GM12878 (cell line): ENCODE measurements at regions not wholly inside any gene's neighbourhood (a gene's known extent, or its start where the extent isn't known, plus 50 kb on each side); places are given as distances from the start of the nearest gene placed in this dataset.

Experiments
- ATAC-seq: fragments of 200-7000 bp; cut with Tn5 transposase; 3 replicates; pipeline ENCODE4 v1.9.1; 2020; ENCODE audit warnings: mild to moderate bottlenecking, moderate library complexity
- BruUV-seq: library from RNA; stranded (reverse); fragments of 400-500 nt; replicated peaks from 2 replicates; lab custom pipeline; 2021; lab: Mats Ljungman, UMichigan
- CTCF ChIA-PET: fragments of 300-600 bp; sonication (Branson Sonifier 250); formaldehyde crosslinking; extraction: SDS; loops from one replicate; lab custom pipeline; 2021; ENCODE audit warnings: inconsistent platforms; lab: Yijun Ruan, JAX
- POLR2A ChIA-PET: fragments of 350-600 bp; formaldehyde crosslinking; extraction: SDS; loops from one replicate; lab custom pipeline; 2021; ENCODE audit warnings: inconsistent platforms; lab: Charles Lee
- RAD21 ChIA-PET: fragments of 300-600 bp; sonication (Branson Sonifier 250); formaldehyde crosslinking; loops from one replicate; lab custom pipeline; 2023; ENCODE audit warnings: antibody characterized with exemption; ENCODE audit not compliant: unreplicated experiment; lab: Charles Lee
- SMC1A ChIA-PET: fragments of 300-600 bp; sonication (Branson Sonifier 250); formaldehyde crosslinking; loops from one replicate; lab custom pipeline; 2023; ENCODE audit not compliant: unreplicated experiment, uncharacterized antibody; lab: Charles Lee
- DNase-seq: peaks from one replicate; pipeline ENCODE4 v3.0.0-alpha.2; 2011; ENCODE audit warnings: low read depth, low spot score
- FAIRE-seq: peaks from 3 replicates; lab custom pipeline; 2011; peaks lifted over from hg19 to GRCh38; lab: Jason Lieb, UNC
- H2AFZ ChIP-seq: 2 replicates; pipeline ENCODE4 v1.6.0; 2011; ENCODE audit warnings: low read depth, low read length, control low read depth; ENCODE audit not compliant: control insufficient read depth
- H3K27ac ChIP-seq: 2 replicates; pipeline ENCODE4 v1.5.1; 2011; ENCODE audit warnings: control low read depth; ENCODE audit not compliant: control insufficient read depth, insufficient read depth
- H3K27me3 ChIP-seq, 2 experiments: replicated peaks in 1 of 2; 2 replicates each; pipeline versions ENCODE4 v1.6.0 to v1.6.1; 2011; ENCODE audit warnings: low read length in 1 of 2; ENCODE audit not compliant: control insufficient read depth in 2 of 2, insufficient read depth in 2 of 2
- H3K36me3 ChIP-seq, 2 experiments: 2 replicates each; pipeline ENCODE4 v1.5.1; 2011; ENCODE audit warnings: low read length in 1 of 2; ENCODE audit not compliant: control insufficient read depth in 2 of 2, insufficient read depth in 2 of 2
- H3K4me1 ChIP-seq: 2 replicates; pipeline ENCODE4 v1.6.1; 2011; ENCODE audit warnings: mild to moderate bottlenecking, low read length, moderate library complexity, mixed read lengths; ENCODE audit not compliant: control insufficient read depth, insufficient read depth
- H3K4me2 ChIP-seq: 2 replicates; pipeline ENCODE4 v1.6.0; 2011; ENCODE audit warnings: control low read depth; ENCODE audit not compliant: control insufficient read depth, insufficient read depth
- H3K4me3 ChIP-seq: fragments of 200-600 bp; sonication (generic); 2 replicates; pipeline ENCODE4 v1.5.1; 2016
- H3K79me2 ChIP-seq: 2 replicates; pipeline ENCODE4 v1.6.0; 2011; ENCODE audit warnings: low read length; ENCODE audit not compliant: control insufficient read depth, insufficient read depth
- H3K9ac ChIP-seq: 2 replicates; pipeline ENCODE4 v1.8.0; 2011; ENCODE audit warnings: low read length, control low read depth, mixed read lengths; ENCODE audit not compliant: control insufficient read depth, insufficient read depth
- H3K9me3 ChIP-seq: replicated peaks from 3 replicates; pipeline ENCODE4 v1.5.1; 2011; ENCODE audit warnings: mild to moderate bottlenecking, low read length; ENCODE audit not compliant: control insufficient read depth, insufficient read depth
- H4K20me1 ChIP-seq: 2 replicates; pipeline ENCODE4 v1.6.0; 2011; ENCODE audit not compliant: control insufficient read depth, insufficient read depth
- ATF7 ChIP-seq: fragments of 450-650 bp; IDR thresholded peaks from 2 replicates; pipeline ENCODE4 v1.6.1; 2016; ENCODE audit warnings: low read depth, mild to moderate bottlenecking
- EP300 ChIP-seq, 2 experiments: fragments of 150-350 bp in 1 of 2; IDR thresholded peaks; 2 replicates each; pipeline ENCODE4 v1.6.1; 2011 to 2012; ENCODE audit warnings: low read depth in 2 of 2, low read length in 2 of 2, borderline replicate concordance in 1 of 2, improper control_type of control experiment in 1 of 2, inconsistent platforms in 1 of 2; ENCODE audit not compliant: control insufficient read depth in 1 of 2
- EZH2 ChIP-seq: IDR thresholded peaks from 2 replicates; pipeline ENCODE4 v1.6.1; 2012; ENCODE audit warnings: low read depth, mild to moderate bottlenecking, control low read depth, inconsistent platforms, low read length, borderline replicate concordance; ENCODE audit not compliant: control insufficient read depth
- GATAD2B ChIP-seq: fragments of 450-650 bp; conservative IDR thresholded peaks from 2 replicates; pipeline ENCODE4 v1.6.1; 2017; ENCODE audit warnings: low read depth, mild to moderate bottlenecking, moderate library complexity
- IRF4 ChIP-seq: IDR thresholded peaks from 2 replicates; pipeline ENCODE4 v1.6.1; 2011; ENCODE audit warnings: low read depth, low read length
- JUNB ChIP-seq: IDR thresholded peaks from 2 replicates; pipeline ENCODE4 v1.6.1; 2016; ENCODE audit warnings: antibody characterized with exemption, mild to moderate bottlenecking
- MXI1 ChIP-seq: fragments of 150-350 bp; IDR thresholded peaks from 2 replicates; pipeline ENCODE4 v1.6.1; 2011; ENCODE audit warnings: low read depth, mild to moderate bottlenecking, inconsistent platforms, low read length, improper control_type of control experiment
- NBN ChIP-seq: fragments of 450-650 bp; IDR thresholded peaks from 2 replicates; pipeline ENCODE4 v1.6.1; 2016
- NKRF ChIP-seq: fragments of 450-650 bp; conservative IDR thresholded peaks from 2 replicates; pipeline ENCODE4 v1.6.1; 2017; ENCODE audit warnings: mild to moderate bottlenecking, moderate library complexity
- PAX5 ChIP-seq: IDR thresholded peaks from 2 replicates; pipeline ENCODE4 v1.6.1; 2011; ENCODE audit warnings: low read depth, low read length, borderline replicate concordance
- POLR2A ChIP-seq: IDR thresholded peaks from 2 replicates; pipeline ENCODE4 v1.6.1; 2011; ENCODE audit warnings: low read depth, mild to moderate bottlenecking, low read length
- SMAD5 ChIP-seq: IDR thresholded peaks from 2 replicates; pipeline ENCODE4 v1.6.1; 2016; ENCODE audit warnings: antibody characterized with exemption, low read depth
- SMARCA5 ChIP-seq: fragments of 450-650 bp; IDR thresholded peaks from 2 replicates; pipeline ENCODE4 v1.6.1; 2017; ENCODE audit warnings: mild to moderate bottlenecking
- SPI1 ChIP-seq: IDR thresholded peaks from 2 replicates; pipeline ENCODE4 v1.6.1; 2011; ENCODE audit warnings: low read depth, mild to moderate bottlenecking, low read length, moderate library complexity, borderline replicate concordance; ENCODE audit not compliant: insufficient read depth
- STAT1 ChIP-seq: fragments of 450-650 bp; conservative IDR thresholded peaks from 2 replicates; pipeline ENCODE4 v1.6.1; 2014; ENCODE audit warnings: antibody characterized with exemption, mild to moderate bottlenecking
- SUPT20H ChIP-seq: IDR thresholded peaks from 2 replicates; pipeline ENCODE4 v1.6.1; 2011; ENCODE audit warnings: low read depth, mild to moderate bottlenecking, low read length, moderate library complexity, borderline replicate concordance; ENCODE audit not compliant: control insufficient read depth
- TARDBP ChIP-seq: IDR thresholded peaks from 2 replicates; pipeline ENCODE4 v1.6.1; 2016; ENCODE audit warnings: borderline replicate concordance
- WGBS: methylation state at CpG from one replicate; pipeline ENCODE4 v1.1.6; 2016; ENCODE audit warnings: low lambda C conversion rate; ENCODE audit not compliant: insufficient replicate concordance, insufficient coverage; ENCODE audit errors: missing lambda C conversion rate; 5-methylcytosine and 5-hydroxymethylcytosine counted together
- in situ Hi-C: fragments of 300-500 bp; cut with MboI; formaldehyde crosslinking; loops from 9 replicates; pipeline ENCODE4 v1.14.3; 2018; ENCODE audit warnings: mixed read lengths
- intact Hi-C: fragments of 100-400 bp; cut with micrococcal nuclease; formaldehyde crosslinking; loops from one replicate; pipeline ENCODE4 v1.14.2; 2022; ENCODE audit not compliant: unreplicated experiment
- TF ChIP-seq, protein P1 (sequence below): fragments of 450-650 bp; IDR thresholded peaks from 2 replicates; pipeline ENCODE4 v1.6.1; 2017; ENCODE audit warnings: mild to moderate bottlenecking
- TF ChIP-seq, protein P2 (sequence below): IDR thresholded peaks from 2 replicates; pipeline ENCODE4 v1.6.1; 2012; ENCODE audit warnings: low read depth, low read length, improper control_type of control experiment
- TF ChIP-seq, protein P3 (sequence below): fragments of 450-650 bp; IDR thresholded peaks from 2 replicates; pipeline ENCODE4 v1.6.1; 2017; ENCODE audit warnings: borderline replicate concordance

- ChIA-PET RAD21 (interaction anchor here (0.6 kb wide), 1 partner anchor 213 kb away, joined by 4 read pairs; no protein-coding TSS in a partner anchor), POLR2A (no interaction called here), CTCF (no interaction called here), SMC1A (interaction anchor here (0.6 kb wide), 1 partner anchor 374 kb away, joined by 3 read pairs; no protein-coding TSS in a partner anchor)
- Histone ChIP-seq H3K27ac (no peak overlapping the region), H3K9me3 (no peaks in the 10 kb centered on the region; the same call in 2 of the 3 replicates), H3K79me2 (no peaks in the 10 kb centered on the region), H3K36me3 (no peaks in the 10 kb centered on the region), H4K20me1 (no peaks in the 10 kb centered on the region), H3K27me3 (no peaks in the 10 kb centered on the region), H3K4me2 (no peak overlapping the region), H3K4me3 (no peak overlapping the region), H2AFZ (no peak overlapping the region), H3K4me1 (no peaks in the 10 kb centered on the region), H3K9ac (no peak overlapping the region)
- ATAC-seq (no peak), DNase-seq (no peak), FAIRE-seq (no peak)
- TF ChIP-seq, protein P1, sequence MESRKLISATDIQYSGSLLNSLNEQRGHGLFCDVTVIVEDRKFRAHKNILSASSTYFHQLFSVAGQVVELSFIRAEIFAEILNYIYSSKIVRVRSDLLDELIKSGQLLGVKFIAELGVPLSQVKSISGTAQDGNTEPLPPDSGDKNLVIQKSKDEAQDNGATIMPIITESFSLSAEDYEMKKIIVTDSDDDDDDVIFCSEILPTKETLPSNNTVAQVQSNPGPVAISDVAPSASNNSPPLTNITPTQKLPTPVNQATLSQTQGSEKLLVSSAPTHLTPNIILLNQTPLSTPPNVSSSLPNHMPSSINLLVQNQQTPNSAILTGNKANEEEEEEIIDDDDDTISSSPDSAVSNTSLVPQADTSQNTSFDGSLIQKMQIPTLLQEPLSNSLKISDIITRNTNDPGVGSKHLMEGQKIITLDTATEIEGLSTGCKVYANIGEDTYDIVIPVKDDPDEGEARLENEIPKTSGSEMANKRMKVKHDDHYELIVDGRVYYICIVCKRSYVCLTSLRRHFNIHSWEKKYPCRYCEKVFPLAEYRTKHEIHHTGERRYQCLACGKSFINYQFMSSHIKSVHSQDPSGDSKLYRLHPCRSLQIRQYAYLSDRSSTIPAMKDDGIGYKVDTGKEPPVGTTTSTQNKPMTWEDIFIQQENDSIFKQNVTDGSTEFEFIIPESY: no peak
- TF ChIP-seq SMAD5: no peak
- TF ChIP-seq EP300 (IDR thresholded peaks at IDR 0.05; ENCODE audit: borderline replicate concordance in 1 of 2, control insufficient read depth in 1 of 2, low read depth in 2 of 2, low read length in 2 of 2): no peak
- no peak for TF ChIP-seq IRF4
- no peak for TF ChIP-seq SUPT20H
- no peak for TF ChIP-seq PAX5
- TF ChIP-seq POLR2A: no peak
- TF ChIP-seq, protein P2, sequence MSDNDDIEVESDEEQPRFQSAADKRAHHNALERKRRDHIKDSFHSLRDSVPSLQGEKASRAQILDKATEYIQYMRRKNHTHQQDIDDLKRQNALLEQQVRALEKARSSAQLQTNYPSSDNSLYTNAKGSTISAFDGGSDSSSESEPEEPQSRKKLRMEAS: no peak
- no peak for TF ChIP-seq NBN
- no peak for TF ChIP-seq MXI1
- TF ChIP-seq GATAD2B: no peak
- no peak for TF ChIP-seq STAT1
- no peak for TF ChIP-seq SMARCA5
- TF ChIP-seq ATF7: no peak
- no peak for TF ChIP-seq NKRF
- TF ChIP-seq, protein P3, sequence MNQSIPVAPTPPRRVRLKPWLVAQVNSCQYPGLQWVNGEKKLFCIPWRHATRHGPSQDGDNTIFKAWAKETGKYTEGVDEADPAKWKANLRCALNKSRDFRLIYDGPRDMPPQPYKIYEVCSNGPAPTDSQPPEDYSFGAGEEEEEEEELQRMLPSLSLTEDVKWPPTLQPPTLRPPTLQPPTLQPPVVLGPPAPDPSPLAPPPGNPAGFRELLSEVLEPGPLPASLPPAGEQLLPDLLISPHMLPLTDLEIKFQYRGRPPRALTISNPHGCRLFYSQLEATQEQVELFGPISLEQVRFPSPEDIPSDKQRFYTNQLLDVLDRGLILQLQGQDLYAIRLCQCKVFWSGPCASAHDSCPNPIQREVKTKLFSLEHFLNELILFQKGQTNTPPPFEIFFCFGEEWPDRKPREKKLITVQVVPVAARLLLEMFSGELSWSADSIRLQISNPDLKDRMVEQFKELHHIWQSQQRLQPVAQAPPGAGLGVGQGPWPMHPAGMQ: no peak
- no peak for TF ChIP-seq EZH2
- TF ChIP-seq JUNB: no peak
- no peak for TF ChIP-seq SPI1
- TF ChIP-seq TARDBP: no peak
- intact Hi-C loops: no loop called here
- in situ Hi-C loops: no loop called here
- WGBS: 63% methylated on average over 10 of the region's 10 CpGs
- BruUV-seq: no TSS peak
Measured at GRCh38 chr5:5902678-5903646, 475.4 kb downstream of the MED10 start.
